H54 (cell line): ENCODE measurements at regions not wholly inside any gene's neighbourhood (a gene's known extent, or its start where the extent isn't known, plus 50 kb on each side); places are given as distances from the start of the nearest gene placed in this dataset.
A peak's percentile ranks its signal among the peaks of the same experiment; 100 is the strongest.

Experiments
- DNase-seq: peaks from one replicate; pipeline ENCODE4 v3.0.0; 2011; ENCODE audit warnings: low spot score, mixed read lengths; ENCODE audit not compliant: insufficient read length
- FAIRE-seq: peaks from 3 replicates; lab custom pipeline; 2011; peaks lifted over from hg19 to GRCh38; lab: Jason Lieb, UNC
- POLR2A ChIP-seq: IDR thresholded peaks from 2 replicates; pipeline ENCODE4 v1.6.1; 2011; ENCODE audit warnings: low read depth, mild to moderate bottlenecking, low read length

- FAIRE-seq, result peak; percentile 73
- TF ChIP-seq POLR2A, result no peak
- peak; percentile 57 for DNase-seq
These were observed 333.1 kb downstream of the CXCL12 start for GRCh38 chr10:44051584-44052385.

- DNase-seq, result no peak
- no peak for TF ChIP-seq POLR2A
- FAIRE-seq, result no peak
These were observed 333.8 kb downstream of the CXCL12 start for GRCh38 chr10:44051091-44051490.

- FAIRE-seq (no peak), DNase-seq (no peak)
- TF ChIP-seq POLR2A, result no peak
These were observed 335.4 kb downstream of the CXCL12 start for GRCh38 chr10:44049301-44050015.

- FAIRE-seq (no peak), DNase-seq (no peak)
- no peak for TF ChIP-seq POLR2A
These were observed 337.5 kb downstream of the CXCL12 start for GRCh38 chr10:44047361-44047760.

GRCh38 chr10:44046605-44047004 lies 338.3 kb downstream of the CXCL12 start:
- no peak for DNase-seq
- no peak for FAIRE-seq
- TF ChIP-seq POLR2A, result no peak

GRCh38 chr10:44045020-44045419 lies 339.9 kb downstream of the CXCL12 start:
- DNase-seq (no peak), FAIRE-seq (no peak)
- no peak for TF ChIP-seq POLR2A

GRCh38 chr10:44044549-44044948 lies 340.3 kb downstream of the CXCL12 start:
- no peak for FAIRE-seq
- TF ChIP-seq POLR2A, result no peak
- no peak for DNase-seq

- no peak for DNase-seq
- FAIRE-seq, result no peak
- no peak for TF ChIP-seq POLR2A
These were observed 341.1 kb downstream of the CXCL12 start for GRCh38 chr10:44043646-44044375.

GRCh38 chr10:44042926-44043602 lies 341.8 kb downstream of the CXCL12 start:
- DNase-seq, result no peak
- no peak for TF ChIP-seq POLR2A

GRCh38 chr10:44042075-44042770 lies 342.7 kb downstream of the CXCL12 start:
- no peak for FAIRE-seq
- TF ChIP-seq POLR2A, result no peak
- DNase-seq, result no peak

More at GRCh38 chr10:44042926-44043602, 341.8 kb downstream of the CXCL12 start:
- no peak for FAIRE-seq

- DNase-seq (no peak), FAIRE-seq (no peak)
- TF ChIP-seq POLR2A, result no peak
These were observed 345.3 kb downstream of the CXCL12 start for GRCh38 chr10:44039599-44039998.

- FAIRE-seq, result no peak
- TF ChIP-seq POLR2A, result no peak
- DNase-seq, result no peak
These were observed 348.5 kb downstream of the CXCL12 start for GRCh38 chr10:44036425-44036824.

- no peak for TF ChIP-seq POLR2A
- no peak for DNase-seq
- FAIRE-seq, result no peak
These were observed 349.3 kb downstream of the CXCL12 start for GRCh38 chr10:44035474-44036197.
